ENCODE measurements at regions not wholly inside any gene's neighbourhood (a gene's known extent, or its start where the extent isn't known, plus 50 kb on each side); places are given as distances from the start of the nearest gene placed in this dataset.

- Histone ChIP-seq H3K36me3 (ENCODE audit: control insufficient read depth, insufficient read depth, low read length) (no peaks in the 10 kb centered on the region), H3K27ac (ENCODE audit: low read length) (no peak overlapping the region), H3K4me1 (ENCODE audit: control insufficient read depth, insufficient read depth, low read length) (no peaks in the 10 kb centered on the region), H3K9me3 (ENCODE audit: control insufficient read depth, insufficient read depth, low read depth, low read length) (no peaks in the 10 kb centered on the region), H3K4me3 (ENCODE audit: low read depth in 2 of 2, low read length in 2 of 2) (no peak overlapping the region), H3K27me3 (ENCODE audit: control insufficient read depth, insufficient read depth, low read length) (no peaks in the 10 kb centered on the region)
- intact Hi-C loops (cut with micrococcal nuclease; ENCODE audit: unreplicated experiment): no loop called here
- DNase-seq (ENCODE audit: low read depth, low spot score): no peak
- CTCF ChIA-PET: no interaction called here
- no TSS peak for BruUV-seq (replicated peaks)
- ATAC-seq: no peak
- TF ChIP-seq TCF7L2 (IDR thresholded peaks at IDR 0.05; ENCODE audit: low read depth, low read length) (no peak), CTCF (IDR thresholded peaks at IDR 0.05) (no peak), SIN3A (IDR thresholded peaks at IDR 0.05; ENCODE audit: borderline replicate concordance, insufficient read depth, low read depth, low read length) (no peak), POLR2AphosphoS5 (IDR thresholded peaks at IDR 0.05; ENCODE audit: low read depth, low read length) (no peak), REST (IDR thresholded peaks at IDR 0.05; ENCODE audit: insufficient read depth in 1 of 2, low read depth in 2 of 2, low read length in 1 of 2) (no peak)
- POLR2A ChIA-PET: no interaction called here
- in situ Hi-C loops (cut with HindIII; ENCODE audit: low pct_unique_long_range_greater_than_20kb, low sequenced_read_pairs): no loop called here
Measured at GRCh38 chr9:16312116-16312515, 558.4 kb downstream of the BNC2 start.

GRCh38 chr9:16312962-16313546 lies 557.4 kb downstream of the BNC2 start:
- ChIA-PET CTCF (no interaction called here), POLR2A (no interaction called here)
- intact Hi-C loops (cut with micrococcal nuclease; ENCODE audit: unreplicated experiment) (no loop called here), in situ Hi-C loops (cut with HindIII; ENCODE audit: low pct_unique_long_range_greater_than_20kb, low sequenced_read_pairs) (no loop called here)
- no TSS peak for BruUV-seq (replicated peaks)
- no peak for TF ChIP-seq CTCF (IDR thresholded peaks at IDR 0.05)
- TF ChIP-seq REST (IDR thresholded peaks at IDR 0.05; ENCODE audit: insufficient read depth in 1 of 2, low read depth in 2 of 2, low read length in 1 of 2): no peak
- no peak for TF ChIP-seq TCF7L2 (IDR thresholded peaks at IDR 0.05; ENCODE audit: low read depth, low read length)
- no peak for TF ChIP-seq SIN3A (IDR thresholded peaks at IDR 0.05; ENCODE audit: borderline replicate concordance, insufficient read depth, low read depth, low read length)
- TF ChIP-seq POLR2AphosphoS5 (IDR thresholded peaks at IDR 0.05; ENCODE audit: low read depth, low read length): no peak
- H3K9me3 ChIP-seq (ENCODE audit: control insufficient read depth, insufficient read depth, low read depth, low read length): no peaks in the 10 kb centered on the region
- no peaks in the 10 kb centered on the region for H3K36me3 ChIP-seq (ENCODE audit: control insufficient read depth, insufficient read depth, low read length)
- H3K27me3 ChIP-seq (ENCODE audit: control insufficient read depth, insufficient read depth, low read length): no peaks in the 10 kb centered on the region
- H3K27ac ChIP-seq (ENCODE audit: low read length): no peak overlapping the region
- DNase-seq (ENCODE audit: low read depth, low spot score) (no peak), ATAC-seq (no peak)
- no peak overlapping the region for H3K4me3 ChIP-seq (ENCODE audit: low read depth in 2 of 2, low read length in 2 of 2)
- no peaks in the 10 kb centered on the region for H3K4me1 ChIP-seq (ENCODE audit: control insufficient read depth, insufficient read depth, low read length)
